Kidney (tissue), 13 donors: ENCODE measurements at regions not wholly inside any gene's neighbourhood (a gene's known extent, or its start where the extent isn't known, plus 50 kb on each side); places are given as distances from the start of the nearest gene placed in this dataset.

Experiments used
- DNase-seq, 5 donors: peaks; one replicate each; pipeline ENCODE4 v3.0.0-alpha.2; 2013 to 2020
- FAIRE-seq: peaks from 2 replicates; lab custom pipeline; 2012; peaks lifted over from hg19 to GRCh38; lab: Jason Lieb, UNC
- H3K27ac ChIP-seq, 2 donors: one replicate each; pipeline ENCODE4 v1.7.0; 2013; ENCODE audit warnings: low read depth in 2 of 2, low read length in 2 of 2, inconsistent platforms in 1 of 2
- H3K27me3 ChIP-seq: one replicate; pipeline ENCODE4 v1.7.1; 2013; ENCODE audit warnings: low read length, inconsistent platforms; ENCODE audit not compliant: control insufficient read depth, insufficient read depth
- H3K36me3 ChIP-seq, 3 donors: one replicate each; pipeline versions ENCODE4 v1.7.0 to v1.7.1; 2013; ENCODE audit warnings: low read length in 3 of 3, control low read depth in 1 of 3, inconsistent platforms in 1 of 3; ENCODE audit not compliant: insufficient read depth in 3 of 3, control insufficient read depth in 2 of 3
- H3K4me1 ChIP-seq, 3 donors: one replicate each; pipeline versions ENCODE4 v1.7.0 to v1.7.1; 2013; ENCODE audit warnings: low read length in 3 of 3, inconsistent platforms in 1 of 3, low read depth in 1 of 3; ENCODE audit not compliant: control insufficient read depth in 2 of 3, insufficient read depth in 2 of 3
- H3K4me3 ChIP-seq, 3 donors: one replicate each; pipeline versions ENCODE4 v1.7.0 to v1.8.1; 2013; ENCODE audit warnings: low read length in 3 of 3, control low read depth in 1 of 3, inconsistent platforms in 1 of 3
- H3K9ac ChIP-seq, 3 donors: one replicate each; pipeline versions ENCODE4 v1.7.0 to v1.7.1; 2013; ENCODE audit warnings: low read length in 3 of 3, control low read depth in 1 of 3, inconsistent platforms in 1 of 3
- H3K9me3 ChIP-seq, 3 donors: one replicate each; pipeline versions ENCODE4 v1.7.0 to v1.7.1; 2013; ENCODE audit warnings: low read length in 3 of 3, control low read depth in 1 of 3, inconsistent platforms in 1 of 3; ENCODE audit not compliant: control insufficient read depth in 2 of 3, insufficient read depth in 1 of 3
- CTCF ChIP-seq: IDR thresholded peaks from 3 replicates; pipeline ENCODE4 v1.5.1; 2012; ENCODE audit warnings: mild to moderate bottlenecking, moderate library complexity, borderline replicate concordance; ENCODE audit not compliant: insufficient read depth; ENCODE audit errors: extremely low read depth
- intact Hi-C: fragments of 100-400 bp; cut with DNase I; formaldehyde crosslinking; loops from one replicate; pipeline ENCODE4 v1.11.1; 2022
- donor health status: control.
- donor health status: control.
- donor health status: control.
- donor health status: control.
- donor health status: control.
- donor health status: DM: yes; HTN: yes; CAD: no.
- donor health status: Normal renal cell carcinoma (clear cell type).

- no peaks in the 10 kb centered on the region for H3K27me3 ChIP-seq
- H3K27ac ChIP-seq = no peak overlapping the region
- FAIRE-seq (no peak), DNase-seq (no peak)
- no peaks in the 10 kb centered on the region for H3K36me3 ChIP-seq
- H3K9ac ChIP-seq = no peak overlapping the region
- intact Hi-C loops = no loop called here
- H3K4me1 ChIP-seq = no peaks in the 10 kb centered on the region
- TF ChIP-seq CTCF = no peak
- H3K9me3 ChIP-seq = peaks cover 0 to 10% (median 1%) of the 10 kb centered on the region in 3 donors
- no peak overlapping the region for H3K4me3 ChIP-seq
These were observed 416.3 kb upstream of the ATP2B1 start for GRCh38 chr12:90124914-90125313.

DNA sequence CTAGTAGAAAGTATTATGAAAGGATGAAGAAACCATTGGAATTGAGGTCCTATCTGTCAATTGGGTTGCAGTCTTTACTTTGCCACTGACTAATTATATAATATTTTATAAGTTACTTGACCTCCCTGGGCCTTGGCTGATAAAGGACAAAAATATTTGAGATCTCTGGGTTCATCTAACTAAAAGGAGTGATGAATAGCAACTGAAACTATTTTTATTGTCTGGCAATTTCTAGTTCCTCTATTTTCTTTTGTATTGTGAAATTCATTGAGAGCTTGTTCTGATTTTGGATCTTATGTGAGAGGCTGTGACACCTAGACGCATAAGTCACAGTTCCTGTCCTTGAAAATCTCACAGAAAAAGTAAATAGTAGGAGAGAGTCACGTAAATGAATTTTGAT lies 415.7 kb upstream of the ATP2B1 start:
- DNase-seq = no peak
- Histone ChIP-seq H3K9me3 (peaks cover 0 to 14% (median 1%) of the 10 kb centered on the region in 3 donors), H3K27ac (no peak overlapping the region), H3K36me3 (no peaks in the 10 kb centered on the region), H3K4me3 (no peak overlapping the region), H3K27me3 (no peaks in the 10 kb centered on the region), H3K4me1 (no peaks in the 10 kb centered on the region), H3K9ac (no peak overlapping the region)
- intact Hi-C loops = no loop called here
- no peak for FAIRE-seq
- TF ChIP-seq CTCF = no peak

GRCh38 chr12:90122681-90123080 lies 414.0 kb upstream of the ATP2B1 start:
- intact Hi-C loops = no loop called here
- Histone ChIP-seq H3K4me1 (no peaks in the 10 kb centered on the region), H3K36me3 (no peaks in the 10 kb centered on the region), H3K4me3 (no peak overlapping the region), H3K9ac (no peak overlapping the region), H3K27me3 (no peaks in the 10 kb centered on the region), H3K27ac (no peak overlapping the region), H3K9me3 (peaks cover 0 to 14% (median 1%) of the 10 kb centered on the region in 3 donors)
- TF ChIP-seq CTCF = no peak
- DNase-seq (peak in 1 of 5 donors; percentile 20), FAIRE-seq (no peak)

DNA sequence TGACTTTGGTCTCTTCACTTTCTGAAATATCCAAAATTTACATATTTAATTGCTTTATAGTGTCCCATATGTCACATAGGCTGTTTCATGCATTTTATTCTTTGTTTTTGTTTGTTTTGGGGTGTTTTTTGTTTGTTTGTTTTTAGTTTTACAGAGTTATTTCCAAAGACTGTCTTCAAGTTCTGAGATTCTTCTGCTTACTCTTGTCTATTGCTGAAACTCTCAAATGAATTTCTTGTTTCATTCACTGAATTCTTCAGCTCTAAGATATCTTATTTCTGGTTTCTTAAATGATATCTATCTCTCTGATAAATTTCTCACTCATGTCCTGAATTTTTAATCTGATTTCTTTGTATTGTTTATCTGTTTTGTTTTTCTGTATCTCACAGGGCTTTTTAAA lies 412.0 kb upstream of the ATP2B1 start:
- intact Hi-C loops = no loop called here
- TF ChIP-seq CTCF = no peak
- Histone ChIP-seq H3K4me1 (no peaks in the 10 kb centered on the region), H3K9me3 (peaks cover 0 to 14% (median 1%) of the 10 kb centered on the region in 3 donors), H3K27me3 (no peaks in the 10 kb centered on the region), H3K4me3 (no peak overlapping the region), H3K36me3 (no peaks in the 10 kb centered on the region), H3K27ac (no peak overlapping the region), H3K9ac (no peak overlapping the region)
- FAIRE-seq (no peak), DNase-seq (no peak)
